SH-SY5Y (cell line): ENCODE measurements at regions not wholly inside any gene's neighbourhood (a gene's known extent, or its start where the extent isn't known, plus 50 kb on each side); places are given as distances from the start of the nearest gene placed in this dataset.

Experiments used
- GATA2 ChIP-seq: IDR thresholded peaks from 2 replicates; pipeline ENCODE4 v1.6.1; 2011; ENCODE audit warnings: mild to moderate bottlenecking, low read depth, low read length
- GATA3 ChIP-seq: IDR thresholded peaks from 2 replicates; pipeline ENCODE4 v1.6.1; 2011; ENCODE audit warnings: low read depth, mild to moderate bottlenecking, low read length, moderate library complexity

DNA sequence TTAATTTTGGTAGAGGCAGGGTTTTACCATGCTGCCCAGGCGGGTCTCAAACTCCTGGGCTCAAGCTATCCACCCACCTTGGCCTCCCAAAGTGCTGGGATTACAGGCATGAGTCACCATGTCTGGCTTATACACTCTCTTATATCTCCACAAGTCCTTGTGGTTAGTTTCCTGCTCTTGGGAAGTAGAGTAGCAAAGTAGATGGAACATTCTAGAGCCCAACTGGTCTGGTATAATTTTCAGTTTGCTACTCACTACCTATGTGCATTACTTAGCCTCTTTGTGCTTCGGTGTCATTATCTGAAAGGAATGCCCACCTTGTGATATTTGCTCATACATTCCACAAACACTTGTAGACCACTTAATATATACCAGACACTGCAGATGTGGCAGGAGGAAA, 96.6 kb upstream of the IPO9 start:
- TF ChIP-seq GATA3 (no peak), GATA2 (no peak)
